ENCODE measurements at regions not wholly inside any gene's neighbourhood (a gene's known extent, or its start where the extent isn't known, plus 50 kb on each side); places are given as distances from the start of the nearest gene placed in this dataset.

DNA sequence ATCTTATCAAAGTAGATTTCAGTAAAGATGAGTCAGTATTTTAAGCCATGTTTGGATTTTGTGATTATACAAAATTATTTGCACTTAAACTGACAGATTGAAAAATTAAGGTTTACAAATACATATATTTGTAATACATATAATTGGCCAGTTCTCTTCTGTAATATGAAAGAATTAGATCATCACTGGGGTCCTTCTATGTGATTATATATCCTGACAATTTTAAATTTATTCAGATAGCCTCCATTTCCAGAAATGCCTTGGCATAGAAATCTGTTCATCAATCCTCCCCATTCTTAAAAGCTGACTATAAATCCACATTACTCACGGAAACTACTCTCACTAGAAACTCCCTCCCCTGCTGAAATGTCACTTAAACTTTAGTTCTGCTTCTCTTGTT is 280.4 kb upstream of the ANXA10 start:
- Histone ChIP-seq H3K9me3 (ENCODE audit: control insufficient read depth in 1 of 2, insufficient read depth in 1 of 2, low read depth in 1 of 2, low read length in 2 of 2) (peaks cover 0 to 3% of the 10 kb centered on the region in 2 experiments; a peak in 1 of 4 replicates), H3K36me3 (ENCODE audit: control insufficient read depth in 1 of 2, insufficient read depth in 2 of 2, low read length in 2 of 2) (no peaks in the 10 kb centered on the region), H3K27me3 (ENCODE audit: insufficient read depth, low read length) (no peaks in the 10 kb centered on the region), H2AFZ (ENCODE audit: low read depth, low read length, poor library complexity, severe bottlenecking) (no peak overlapping the region), H3K4me3 (replicated peaks in 1 of 2; ENCODE audit: low read depth in 1 of 2, low read length in 2 of 2) (no peak overlapping the region), H3K79me2 (ENCODE audit: insufficient read depth, low read length) (no peaks in the 10 kb centered on the region), H3K4me1 (ENCODE audit: control insufficient read depth in 1 of 2, insufficient read depth in 2 of 2, low read length in 2 of 2) (no peaks in the 10 kb centered on the region), H3K9me2 (ENCODE audit: insufficient read depth) (no peaks in the 10 kb centered on the region), H3K27ac (ENCODE audit: low read depth, low read length) (no peak overlapping the region), H3K9ac (ENCODE audit: low read length) (no peak overlapping the region), H4K20me1 (ENCODE audit: insufficient read depth) (no peaks in the 10 kb centered on the region), H3K4me2 (ENCODE audit: low read length) (no peak overlapping the region)
- intact Hi-C loops (cut with micrococcal nuclease): no loop called here
- no TSS peak for BruUV-seq (replicated peaks)
- RAD21 ChIA-PET (ENCODE audit: low non-redundant PET in 1 of 2, low total read pairs in 2 of 2, uncharacterized antibody in 2 of 2, unreplicated experiment in 2 of 2): no interaction called here
- DNase-seq (ENCODE audit: low read depth, low spot score) (no peak), ATAC-seq (no peak)
- no peak for TF ChIP-seq EZH2phosphoT487 (IDR thresholded peaks at IDR 0.05; ENCODE audit: borderline replicate concordance)
- TF ChIP-seq TCF7L2 (IDR thresholded peaks at IDR 0.05; ENCODE audit: borderline replicate concordance, extremely low read depth, insufficient read depth, insufficient read length): no peak
- no peak for TF ChIP-seq ZNF274 (IDR thresholded peaks at IDR 0.05; ENCODE audit: low read depth, low read length)
- POLR2A ChIA-PET: no interaction called here
- CTCF ChIA-PET: no interaction called here

DNA sequence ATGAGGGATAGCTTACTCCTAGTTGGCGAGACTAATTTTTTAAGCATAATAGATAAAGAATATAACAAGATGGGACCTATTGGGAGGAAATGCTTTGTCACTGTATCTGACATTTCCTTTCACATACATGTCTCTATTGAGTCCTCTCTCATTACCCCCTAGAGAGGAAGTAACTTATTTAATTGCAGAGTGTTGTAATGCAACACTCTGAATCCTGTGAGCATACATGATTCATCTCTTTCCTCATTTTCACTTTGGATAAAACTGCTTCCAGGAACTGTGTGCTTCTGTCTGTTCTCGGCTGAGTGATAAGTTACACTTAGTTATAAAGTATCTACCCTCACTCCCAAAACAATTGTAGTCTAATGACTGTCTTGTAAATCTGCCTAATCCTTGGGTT is 266.1 kb upstream of the ANXA10 start:
- ChIA-PET RAD21 (ENCODE audit: low non-redundant PET in 1 of 2, low total read pairs in 2 of 2, uncharacterized antibody in 2 of 2, unreplicated experiment in 2 of 2) (no interaction called here), CTCF (no interaction called here), POLR2A (no interaction called here)
- H3K9ac ChIP-seq (ENCODE audit: low read length): no peak overlapping the region
- no peak for ATAC-seq
- H3K79me2 ChIP-seq (ENCODE audit: insufficient read depth, low read length): no peaks in the 10 kb centered on the region
- no peak overlapping the region for H3K4me3 ChIP-seq (replicated peaks in 1 of 2; ENCODE audit: low read depth in 1 of 2, low read length in 2 of 2)
- no peak overlapping the region for H3K4me2 ChIP-seq (ENCODE audit: low read length)
- H3K9me3 ChIP-seq (ENCODE audit: control insufficient read depth in 1 of 2, insufficient read depth in 1 of 2, low read depth in 1 of 2, low read length in 2 of 2): no peaks in the 10 kb centered on the region
- no peak overlapping the region for H3K27ac ChIP-seq (ENCODE audit: low read depth, low read length)
- H3K9me2 ChIP-seq (ENCODE audit: insufficient read depth): no peaks in the 10 kb centered on the region
- intact Hi-C loops (cut with micrococcal nuclease): no loop called here
- BruUV-seq (replicated peaks): no TSS peak
- DNase-seq (ENCODE audit: low read depth, low spot score): no peak
- no peak overlapping the region for H2AFZ ChIP-seq (ENCODE audit: low read depth, low read length, poor library complexity, severe bottlenecking)
- no peaks in the 10 kb centered on the region for H3K27me3 ChIP-seq (ENCODE audit: insufficient read depth, low read length)
- TF ChIP-seq EZH2phosphoT487 (IDR thresholded peaks at IDR 0.05; ENCODE audit: borderline replicate concordance) (no peak), TCF7L2 (IDR thresholded peaks at IDR 0.05; ENCODE audit: borderline replicate concordance, extremely low read depth, insufficient read depth, insufficient read length) (no peak), ELF1 (IDR thresholded peaks at IDR 0.05; ENCODE audit: borderline replicate concordance, low read depth) (no peak), CEBPB (IDR thresholded peaks at IDR 0.05; ENCODE audit: low read depth) (no peak), POLR2A (IDR thresholded peaks at IDR 0.05; ENCODE audit: borderline replicate concordance, extremely low read depth, insufficient read depth, insufficient read length) (no peak), ZFX (IDR thresholded peaks at IDR 0.05) (no peak)
- H3K4me1 ChIP-seq (ENCODE audit: control insufficient read depth in 1 of 2, insufficient read depth in 2 of 2, low read length in 2 of 2): no peaks in the 10 kb centered on the region
- H3K36me3 ChIP-seq (ENCODE audit: control insufficient read depth in 1 of 2, insufficient read depth in 2 of 2, low read length in 2 of 2): no peaks in the 10 kb centered on the region
- H4K20me1 ChIP-seq (ENCODE audit: insufficient read depth): no peaks in the 10 kb centered on the region

All from HCT116 (cell line).